SH-SY5Y (cell line): ENCODE measurements at regions not wholly inside any gene's neighbourhood (a gene's known extent, or its start where the extent isn't known, plus 50 kb on each side); places are given as distances from the start of the nearest gene placed in this dataset.

Source experiments
- GATA2 ChIP-seq: IDR thresholded peaks from 2 replicates; pipeline ENCODE4 v1.6.1; 2011; ENCODE audit warnings: mild to moderate bottlenecking, low read depth, low read length
- GATA3 ChIP-seq: IDR thresholded peaks from 2 replicates; pipeline ENCODE4 v1.6.1; 2011; ENCODE audit warnings: low read depth, mild to moderate bottlenecking, low read length, moderate library complexity

DNA sequence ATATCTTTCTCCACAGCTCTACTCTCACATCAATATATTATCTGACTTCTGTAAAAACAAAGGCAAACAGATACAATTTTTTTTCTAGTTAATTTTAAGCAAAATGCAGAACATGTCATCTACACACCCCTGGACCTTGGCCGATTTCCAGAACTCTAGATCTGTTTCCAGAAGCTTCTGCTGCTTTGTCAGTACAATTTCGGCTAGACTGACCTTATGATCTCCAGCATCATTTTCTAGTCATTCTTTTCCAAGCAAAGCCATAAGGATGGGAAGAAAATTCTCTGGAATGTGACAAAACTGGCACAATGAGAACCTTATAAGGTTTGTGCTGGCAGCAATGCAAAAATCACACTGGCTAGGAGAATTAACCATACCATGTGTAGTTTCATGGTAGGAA is 132.8 kb upstream of the MPDZ start:
- no peak for TF ChIP-seq GATA2
- no peak for TF ChIP-seq GATA3
